ENCODE measurements at regions not wholly inside any gene's neighbourhood (a gene's known extent, or its start where the extent isn't known, plus 50 kb on each side); places are given as distances from the start of the nearest gene placed in this dataset.
"Not testable (repeated sequence)": the region's sequence is repeated elsewhere in the genome, so short reads cannot be mapped to it uniquely, and the experiment has no call there.

- H4K8ac ChIP-seq (ENCODE audit: low read depth, low read length) = no peak overlapping the region
- H2BK120ac ChIP-seq (ENCODE audit: insufficient read depth, low read length, poor library complexity) = no peak overlapping the region
- H3K9me3 ChIP-seq (ENCODE audit: insufficient read depth, low read depth, low read length) = no peaks in the 10 kb centered on the region
- H4K91ac ChIP-seq (ENCODE audit: low read depth, low read length) = no peak overlapping the region
- H3K9ac ChIP-seq (ENCODE audit: low read length) = no peak overlapping the region
- no peaks in the 10 kb centered on the region for H3K36me3 ChIP-seq (ENCODE audit: control insufficient read depth in 1 of 2, insufficient read depth in 2 of 2, low read length in 2 of 2)
- H2AFZ ChIP-seq (ENCODE audit: insufficient read depth, low read length, poor library complexity) = no peak overlapping the region
- no peaks in the 10 kb centered on the region for H3K27me3 ChIP-seq (ENCODE audit: insufficient read depth, low read length)
- H3K14ac ChIP-seq (ENCODE audit: low read length) = no peak overlapping the region
- H3K4me3 ChIP-seq (ENCODE audit: low read depth, low read length) = no peak overlapping the region
- no peaks in the 10 kb centered on the region for H3K4me1 ChIP-seq (ENCODE audit: control insufficient read depth in 1 of 2, insufficient read depth in 2 of 2, low read length in 2 of 2)
- no peak overlapping the region for H4K12ac ChIP-seq (ENCODE audit: low read depth, low read length)
- no peak overlapping the region for H3K23ac ChIP-seq (ENCODE audit: low read length)
- no peak overlapping the region for H2BK5ac ChIP-seq (ENCODE audit: low read depth, low read length, poor library complexity)
- H3K79me2 ChIP-seq (ENCODE audit: control insufficient read depth, insufficient read depth, low read length, poor library complexity) = no peaks in the 10 kb centered on the region
- H2AK5ac ChIP-seq (ENCODE audit: low read length) = no peak overlapping the region
- no peaks in the 10 kb centered on the region for H3K79me1 ChIP-seq (ENCODE audit: low read length)
- no peak overlapping the region for H3K4ac ChIP-seq (ENCODE audit: low read depth, low read length)
- H3K18ac ChIP-seq (ENCODE audit: low read length) = no peak overlapping the region
- no peak overlapping the region for H3K4me2 ChIP-seq (ENCODE audit: low read length)
- no peak for DNase-seq
- no peak overlapping the region for H2BK12ac ChIP-seq (ENCODE audit: low read length)
- no peak overlapping the region for H3K27ac ChIP-seq (ENCODE audit: low read depth, low read length)
Measured at GRCh38 chr1:220966473-220966872, 87.2 kb downstream of the HLX start.

DNA sequence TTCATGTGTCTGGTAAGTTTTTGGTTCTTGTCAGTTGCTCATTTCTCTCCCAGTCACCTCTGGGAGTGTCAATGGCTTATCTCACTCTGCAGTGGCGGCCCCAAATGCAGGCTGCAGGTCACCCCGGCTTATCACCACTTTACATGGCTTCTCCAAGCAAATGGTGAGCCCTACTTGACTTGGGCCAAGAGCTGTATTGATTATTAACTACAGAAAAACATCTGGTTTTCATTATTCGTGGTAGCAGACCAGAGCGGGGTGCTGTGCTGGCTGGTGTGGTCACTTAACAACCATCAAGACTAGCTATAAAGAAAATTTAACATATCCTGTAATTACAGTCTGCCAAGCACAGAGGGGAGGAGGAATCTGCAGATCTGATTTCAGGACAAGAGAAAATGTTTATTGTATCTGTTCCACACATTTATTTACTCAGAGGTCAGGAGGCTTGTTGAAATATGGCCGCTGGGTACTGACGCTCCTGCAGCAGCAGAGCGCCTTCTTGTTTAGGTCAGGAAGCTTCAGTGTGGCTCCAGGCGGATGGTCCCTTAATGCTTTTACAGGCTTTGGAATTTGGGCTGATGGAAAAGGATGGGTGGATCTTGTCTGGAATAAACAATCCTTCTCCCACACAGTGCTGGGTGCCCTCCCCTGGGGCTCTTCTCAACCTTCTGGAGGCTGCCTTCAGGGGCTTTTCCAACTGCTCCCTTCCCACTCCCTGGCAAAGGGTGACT is 87.8 kb downstream of the HLX start:
- no peaks in the 10 kb centered on the region for H3K27me3 ChIP-seq (ENCODE audit: insufficient read depth, low read length)
- H3K9me3 ChIP-seq (ENCODE audit: insufficient read depth, low read depth, low read length) = no peaks in the 10 kb centered on the region
- no peaks in the 10 kb centered on the region for H3K36me3 ChIP-seq (ENCODE audit: control insufficient read depth in 1 of 2, insufficient read depth in 2 of 2, low read length in 2 of 2)
- H3K79me2 ChIP-seq (ENCODE audit: control insufficient read depth, insufficient read depth, low read length, poor library complexity) = no peaks in the 10 kb centered on the region
- H3K9ac ChIP-seq (ENCODE audit: low read length) = no peak overlapping the region
- no peak overlapping the region for H3K18ac ChIP-seq (ENCODE audit: low read length)
- H3K4me3 ChIP-seq (ENCODE audit: low read depth, low read length) = no peak overlapping the region
- no peak overlapping the region for H4K8ac ChIP-seq (ENCODE audit: low read depth, low read length)
- no peak overlapping the region for H3K14ac ChIP-seq (ENCODE audit: low read length)
- H3K79me1 ChIP-seq (ENCODE audit: low read length) = no peaks in the 10 kb centered on the region
- H3K4me2 ChIP-seq (ENCODE audit: low read length) = no peak overlapping the region
- H2AK5ac ChIP-seq (ENCODE audit: low read length) = no peak overlapping the region
- H3K4me1 ChIP-seq (ENCODE audit: control insufficient read depth in 1 of 2, insufficient read depth in 2 of 2, low read length in 2 of 2) = no peaks in the 10 kb centered on the region
- H3K27ac ChIP-seq (ENCODE audit: low read depth, low read length) = no peak overlapping the region
- no peak for DNase-seq
- no peak overlapping the region for H2BK120ac ChIP-seq (ENCODE audit: insufficient read depth, low read length, poor library complexity)
- no peak overlapping the region for H2BK12ac ChIP-seq (ENCODE audit: low read length)
- H3K4ac ChIP-seq (ENCODE audit: low read depth, low read length) = no peak overlapping the region
- no peak overlapping the region for H4K12ac ChIP-seq (ENCODE audit: low read depth, low read length)
- no peak overlapping the region for H2BK5ac ChIP-seq (ENCODE audit: low read depth, low read length, poor library complexity)
- no peak overlapping the region for H4K91ac ChIP-seq (ENCODE audit: low read depth, low read length)
- WGBS (ENCODE audit: extremely low coverage, insufficient coverage, insufficient read length) = no CpG with 5 or more reads among the region's 8 CpGs
- H3K23ac ChIP-seq (ENCODE audit: low read length) = no peak overlapping the region
- no peak overlapping the region for H2AFZ ChIP-seq (ENCODE audit: insufficient read depth, low read length, poor library complexity)

GRCh38 chr1:220967911-220968310 is 88.7 kb downstream of the HLX start:
- H3K9ac ChIP-seq (ENCODE audit: low read length) = no peak overlapping the region
- no peak overlapping the region for H3K27ac ChIP-seq (ENCODE audit: low read depth, low read length)
- H3K4me2 ChIP-seq (ENCODE audit: low read length) = no peak overlapping the region
- H2BK5ac ChIP-seq (ENCODE audit: low read depth, low read length, poor library complexity) = no peak overlapping the region
- no peak for DNase-seq
- H3K79me1 ChIP-seq (ENCODE audit: low read length) = no peaks in the 10 kb centered on the region
- H3K23ac ChIP-seq (ENCODE audit: low read length) = no peak overlapping the region
- H3K4me1 ChIP-seq (ENCODE audit: control insufficient read depth in 1 of 2, insufficient read depth in 2 of 2, low read length in 2 of 2) = no peaks in the 10 kb centered on the region
- H3K4ac ChIP-seq (ENCODE audit: low read depth, low read length) = no peak overlapping the region
- H4K12ac ChIP-seq (ENCODE audit: low read depth, low read length) = no peak overlapping the region
- H3K4me3 ChIP-seq (ENCODE audit: low read depth, low read length) = no peak overlapping the region
- no peaks in the 10 kb centered on the region for H3K36me3 ChIP-seq (ENCODE audit: control insufficient read depth in 1 of 2, insufficient read depth in 2 of 2, low read length in 2 of 2)
- no peak overlapping the region for H2BK120ac ChIP-seq (ENCODE audit: insufficient read depth, low read length, poor library complexity)
- no peaks in the 10 kb centered on the region for H3K9me3 ChIP-seq (ENCODE audit: insufficient read depth, low read depth, low read length)
- no peak overlapping the region for H2BK12ac ChIP-seq (ENCODE audit: low read length)
- no peak overlapping the region for H4K8ac ChIP-seq (ENCODE audit: low read depth, low read length)
- no CpG with 5 or more reads among the region's 2 CpGs for WGBS (ENCODE audit: extremely low coverage, insufficient coverage, insufficient read length)
- no peak overlapping the region for H2AFZ ChIP-seq (ENCODE audit: insufficient read depth, low read length, poor library complexity)
- H3K18ac ChIP-seq (ENCODE audit: low read length) = no peak overlapping the region
- H3K14ac ChIP-seq (ENCODE audit: low read length) = no peak overlapping the region
- no peaks in the 10 kb centered on the region for H3K27me3 ChIP-seq (ENCODE audit: insufficient read depth, low read length)
- H3K79me2 ChIP-seq (ENCODE audit: control insufficient read depth, insufficient read depth, low read length, poor library complexity) = no peaks in the 10 kb centered on the region
- no peak overlapping the region for H2AK5ac ChIP-seq (ENCODE audit: low read length)
- H4K91ac ChIP-seq (ENCODE audit: low read depth, low read length) = no peak overlapping the region

GRCh38 chr1:220969281-220969680 is 90.0 kb downstream of the HLX start:
- not testable (repeated sequence) for H3K4ac ChIP-seq (ENCODE audit: low read depth, low read length); H4K91ac ChIP-seq (ENCODE audit: low read depth, low read length); H4K8ac ChIP-seq (ENCODE audit: low read depth, low read length); H3K27ac ChIP-seq (ENCODE audit: low read depth, low read length); H2AFZ ChIP-seq (ENCODE audit: insufficient read depth, low read length, poor library complexity); H2BK12ac ChIP-seq (ENCODE audit: low read length); H3K4me3 ChIP-seq (ENCODE audit: low read depth, low read length); H2BK120ac ChIP-seq (ENCODE audit: insufficient read depth, low read length, poor library complexity); H3K79me2 ChIP-seq (ENCODE audit: control insufficient read depth, insufficient read depth, low read length, poor library complexity); DNase-seq; H3K14ac ChIP-seq (ENCODE audit: low read length); H4K12ac ChIP-seq (ENCODE audit: low read depth, low read length); H3K4me1 ChIP-seq (ENCODE audit: control insufficient read depth in 1 of 2, insufficient read depth in 2 of 2, low read length in 2 of 2); H2AK5ac ChIP-seq (ENCODE audit: low read length); H3K9me3 ChIP-seq (ENCODE audit: insufficient read depth, low read depth, low read length); H3K23ac ChIP-seq (ENCODE audit: low read length); H2BK5ac ChIP-seq (ENCODE audit: low read depth, low read length, poor library complexity); H3K27me3 ChIP-seq (ENCODE audit: insufficient read depth, low read length); H3K9ac ChIP-seq (ENCODE audit: low read length); H3K4me2 ChIP-seq (ENCODE audit: low read length); H3K79me1 ChIP-seq (ENCODE audit: low read length); H3K18ac ChIP-seq (ENCODE audit: low read length); H3K36me3 ChIP-seq (ENCODE audit: control insufficient read depth in 1 of 2, insufficient read depth in 2 of 2, low read length in 2 of 2)
- WGBS (ENCODE audit: extremely low coverage, insufficient coverage, insufficient read length) = no CpG with 5 or more reads among the region's 2 CpGs

All from trophoblast cell (in vitro differentiated cells and primary cell).